IPS-NIHi7 (cell line): ENCODE measurements at regions not wholly inside any gene's neighbourhood (a gene's known extent, or its start where the extent isn't known, plus 50 kb on each side); places are given as distances from the start of the nearest gene placed in this dataset.
"Not testable (repeated sequence)": the region's sequence is repeated elsewhere in the genome, so short reads cannot be mapped to it uniquely, and the experiment has no call there.

Experiments
- DNase-seq: peaks from one replicate; pipeline ENCODE4 v3.0.0; 2012; ENCODE audit warnings: mixed read lengths; ENCODE audit errors: extremely low spot score

- no peak for DNase-seq
These were observed 55.2 kb downstream of the RTL3 start for GRCh38 chrX:78603908-78604307.

DNA sequence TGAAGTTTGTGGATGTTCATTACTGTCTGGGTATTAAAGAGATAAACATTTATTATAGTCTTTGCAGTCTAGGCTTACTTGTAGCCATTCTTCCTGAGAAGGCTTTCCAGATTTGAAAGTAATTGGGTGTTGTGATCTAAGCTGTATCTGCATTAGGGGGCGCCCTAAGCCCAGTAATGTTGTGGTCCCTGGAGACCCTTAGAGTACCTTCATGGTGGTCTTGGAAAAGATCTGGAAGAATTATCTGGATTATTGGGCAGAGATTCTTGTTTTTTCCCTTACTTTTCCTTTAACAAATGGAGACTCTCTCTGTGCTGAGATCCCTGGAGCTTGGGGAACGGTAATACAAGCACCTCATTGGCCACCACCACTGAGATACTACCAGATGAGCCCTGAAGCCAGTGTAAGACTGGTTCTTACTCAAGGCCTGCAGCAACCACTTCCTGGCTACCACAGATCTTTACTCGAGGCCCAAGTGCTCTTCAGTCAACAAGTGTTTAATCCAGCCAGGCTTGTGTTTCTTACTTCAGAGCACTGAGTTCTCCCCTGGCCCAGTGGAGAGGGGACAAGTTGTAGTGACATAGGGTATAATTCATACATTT lies 63.1 kb downstream of the RTL3 start:
- DNase-seq, result peak; percentile 9

DNA sequence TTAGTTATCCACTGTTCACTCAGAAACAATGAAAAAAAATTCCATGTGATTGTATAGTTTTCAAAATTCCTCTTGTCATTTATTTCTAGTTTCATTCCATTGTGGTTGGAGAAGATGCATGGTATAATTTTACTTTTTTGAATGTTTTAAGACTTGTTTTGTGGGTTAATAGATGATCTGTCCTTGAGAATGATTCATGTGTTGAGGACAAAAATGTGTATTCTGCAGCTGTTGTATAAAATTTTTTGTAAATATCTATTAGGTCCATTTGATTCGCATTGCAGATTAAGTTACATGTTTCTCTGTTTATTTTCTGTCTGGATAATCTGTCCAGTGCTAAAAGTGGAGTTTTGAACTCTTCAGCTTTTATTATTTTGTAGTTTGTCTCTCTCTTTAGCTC lies 65.4 kb downstream of the RTL3 start:
- no peak for DNase-seq

- no peak for DNase-seq
These were observed 67.1 kb downstream of the RTL3 start for GRCh38 chrX:78592030-78592429.

- DNase-seq, result no peak
These were observed 84.8 kb downstream of the RTL3 start for GRCh38 chrX:78574306-78574705.

DNA sequence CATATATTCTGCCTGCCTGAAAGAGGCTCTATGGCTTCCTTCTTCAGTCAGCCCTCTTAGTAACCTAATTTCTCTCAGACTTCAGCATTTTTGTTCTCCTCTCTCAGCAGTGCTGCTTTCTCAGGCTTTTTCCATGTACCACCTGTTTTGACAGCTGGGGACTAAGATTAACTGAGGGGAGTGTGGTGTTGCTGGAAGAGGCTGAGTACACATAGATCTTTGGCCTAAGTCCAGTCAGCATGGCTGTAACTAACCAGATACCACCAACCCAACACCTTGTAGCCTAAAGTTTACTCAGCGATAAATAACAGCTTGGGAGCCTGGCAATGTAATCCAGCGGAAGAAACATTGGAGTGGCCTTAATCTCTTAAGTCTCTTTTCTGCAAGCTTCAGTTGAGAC lies 85.5 kb downstream of the RTL3 start:
- no peak for DNase-seq

GRCh38 chrX:78571849-78572248 lies 87.3 kb downstream of the RTL3 start:
- no peak for DNase-seq

DNA sequence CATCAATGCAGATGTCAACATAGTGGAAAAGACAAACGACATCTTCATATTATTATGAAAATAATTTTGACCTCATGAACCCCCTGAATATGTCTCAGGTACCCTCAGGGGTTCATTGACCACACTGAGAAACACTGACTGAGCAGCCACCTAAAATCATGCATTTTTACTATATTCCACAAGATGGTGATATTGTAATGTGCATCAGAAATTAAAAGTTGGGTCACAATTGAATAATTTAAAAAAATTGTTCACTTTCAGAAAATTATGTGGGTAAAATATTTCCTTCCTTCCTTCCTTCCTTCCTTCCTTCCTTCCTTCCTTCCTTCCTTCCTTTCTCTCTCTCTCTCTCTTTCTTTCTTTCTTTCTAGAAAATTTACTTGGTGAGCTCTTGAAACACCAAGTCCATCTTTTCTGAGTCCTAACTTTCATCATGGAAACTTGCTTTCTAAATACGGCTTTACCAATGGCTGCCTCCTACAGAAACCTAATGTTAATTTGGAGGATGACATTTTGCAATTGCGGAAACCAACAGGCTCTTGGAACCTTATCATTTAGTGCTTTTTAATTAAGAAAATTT lies 103.6 kb downstream of the RTL3 start:
- no peak for DNase-seq

GRCh38 chrX:78552628-78553027 lies 106.5 kb downstream of the RTL3 start:
- DNase-seq, result not testable (repeated sequence)

- DNase-seq, result no peak
These were observed 111.1 kb downstream of the RTL3 start for GRCh38 chrX:78548012-78548411.

DNA sequence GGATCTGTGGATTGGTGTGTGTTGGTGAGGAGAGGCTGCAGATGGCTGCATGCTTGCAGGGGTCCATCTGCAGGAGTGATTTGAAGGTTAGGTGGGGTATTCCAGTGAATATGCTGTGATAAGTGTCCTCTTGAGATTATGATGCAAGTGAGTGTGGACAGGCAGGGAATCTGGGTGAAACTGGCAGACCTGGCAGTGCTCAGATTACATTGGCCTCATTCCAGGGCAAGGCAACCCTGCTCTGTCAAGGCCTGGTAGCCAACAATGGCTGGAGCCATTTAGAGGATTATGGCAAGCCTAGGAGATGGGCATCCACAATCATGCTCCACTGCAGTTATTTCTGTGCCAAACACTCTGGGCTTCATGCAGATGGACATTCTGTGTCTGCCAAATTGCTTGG lies 113.9 kb downstream of the RTL3 start:
- no peak for DNase-seq

DNA sequence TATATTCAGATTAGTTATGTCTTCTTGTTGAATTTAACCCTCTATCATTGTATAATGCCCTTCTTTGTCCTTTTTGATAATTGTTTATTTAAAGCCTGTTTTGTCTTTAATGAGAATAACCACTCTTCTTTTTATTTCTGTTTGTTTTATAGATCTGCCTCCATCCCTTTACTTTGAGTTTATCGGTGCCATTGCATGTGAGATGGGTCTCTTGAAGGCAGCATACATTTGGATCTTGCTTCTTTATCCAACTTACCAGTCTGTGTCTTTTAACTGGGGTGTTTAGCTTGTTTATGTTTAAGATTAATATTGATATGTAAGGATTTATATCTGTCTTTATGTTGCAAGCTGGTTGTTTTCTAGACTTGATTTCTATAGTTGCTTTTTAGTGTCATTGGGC lies 115.8 kb downstream of the RTL3 start:
- no peak for DNase-seq

DNA sequence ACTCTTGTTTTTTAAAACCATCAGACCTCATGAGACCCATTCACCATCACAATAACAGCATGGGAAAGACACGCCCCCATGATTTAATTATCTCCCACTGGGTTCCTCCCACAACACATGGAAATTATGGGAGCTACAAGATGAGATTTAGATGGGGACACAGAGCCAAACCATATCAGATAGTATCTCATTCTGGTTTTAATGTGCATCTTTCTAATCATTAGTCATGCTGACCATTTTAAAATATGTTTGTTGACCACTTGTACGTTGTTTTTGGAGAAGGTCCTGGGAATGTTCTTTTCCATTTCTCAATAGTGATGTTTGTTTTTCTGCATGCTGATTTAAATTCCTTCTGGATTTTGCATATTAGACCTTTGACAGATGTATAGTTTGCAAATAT lies 119.0 kb downstream of the RTL3 start:
- DNase-seq, result no peak

GRCh38 chrX:78534221-78534620 lies 124.9 kb downstream of the RTL3 start:
- no peak for DNase-seq

DNA sequence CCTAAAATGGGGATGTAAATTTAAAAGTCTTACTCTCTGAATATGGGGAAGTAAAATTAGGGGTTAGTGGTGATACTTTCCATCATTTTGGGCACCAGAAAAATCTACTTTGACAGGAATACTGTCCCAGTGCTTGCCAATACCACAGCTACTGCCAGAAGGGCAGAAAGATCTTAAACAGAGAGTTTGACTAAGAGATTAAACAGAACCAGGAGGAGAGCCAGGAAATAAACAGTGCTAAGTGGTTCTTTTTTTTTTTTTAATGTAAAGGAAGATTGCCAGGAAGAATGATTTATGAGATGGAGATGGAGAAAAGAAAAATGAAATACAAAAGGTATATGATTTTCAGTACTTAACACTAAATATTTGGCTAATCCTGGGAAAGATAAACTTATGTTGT lies 126.8 kb downstream of the RTL3 start:
- DNase-seq, result no peak

GRCh38 chrX:78527818-78528217 lies 131.3 kb downstream of the RTL3 start:
- no peak for DNase-seq

DNA sequence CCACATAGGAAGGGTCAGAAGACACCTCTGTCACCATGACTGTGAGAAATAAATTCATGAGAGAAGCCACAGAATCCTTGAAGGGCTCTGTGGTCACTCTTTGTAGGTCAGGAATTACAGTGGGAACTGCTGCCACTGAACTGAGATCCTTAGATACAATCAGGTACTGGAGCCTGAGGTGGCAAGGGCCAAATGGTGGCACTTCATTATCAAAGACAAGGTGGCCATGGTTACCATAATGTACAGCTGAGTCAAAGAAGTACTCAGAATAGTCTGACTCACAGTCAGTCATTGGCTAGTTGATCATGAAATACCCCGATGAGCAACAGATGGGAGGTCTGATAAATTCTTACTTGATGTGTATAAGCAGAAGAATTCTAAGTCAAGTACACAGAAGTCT lies 131.9 kb downstream of the RTL3 start:
- no peak for DNase-seq

GRCh38 chrX:78522601-78523000 lies 136.5 kb downstream of the RTL3 start:
- DNase-seq, result no peak

GRCh38 chrX:78517124-78517523 lies 142.0 kb downstream of the RTL3 start:
- DNase-seq, result no peak

- peak; percentile 46 for DNase-seq
These were observed 144.3 kb downstream of the RTL3 start for GRCh38 chrX:78514852-78515251.

DNA sequence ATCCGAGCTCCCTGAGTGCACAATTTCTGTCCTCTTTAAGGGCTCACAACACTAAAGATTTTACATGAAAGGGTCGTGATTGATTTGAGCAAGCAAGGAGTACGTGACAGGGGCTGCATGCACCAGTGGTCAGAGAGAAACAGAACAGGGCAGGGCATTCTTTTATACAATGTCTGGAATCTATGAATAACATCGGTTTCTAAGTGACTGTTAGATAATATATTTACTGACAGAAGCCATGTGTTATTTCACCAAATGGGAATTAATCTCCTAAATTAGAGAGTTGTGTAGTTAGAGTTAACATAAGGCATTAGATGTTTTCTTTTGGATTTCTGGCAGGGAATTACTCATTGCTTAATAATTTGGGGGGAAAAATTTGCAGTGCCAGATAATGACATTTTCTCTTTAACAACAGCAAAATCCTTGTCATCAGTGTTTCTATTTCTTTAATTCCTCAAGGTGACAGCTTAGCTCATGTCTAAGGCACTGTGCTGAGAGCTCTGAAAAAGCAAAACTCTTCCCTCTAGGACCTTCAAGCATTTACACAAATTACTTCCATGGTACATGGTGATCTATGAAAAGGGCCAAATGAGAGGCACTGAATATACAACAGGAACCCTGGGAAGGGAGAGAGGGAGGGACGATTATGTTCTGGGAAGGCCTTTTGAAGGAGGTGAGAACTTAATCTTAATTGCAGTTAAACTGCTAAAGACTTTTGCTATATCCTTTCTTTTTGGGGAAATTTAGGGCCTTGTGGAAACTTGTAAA lies 145.0 kb downstream of the RTL3 start:
- peak; percentile 13 for DNase-seq

GRCh38 chrX:78506248-78506647 lies 152.9 kb downstream of the RTL3 start:
- no peak for DNase-seq

GRCh38 chrX:78496483-78496882 lies 162.6 kb downstream of the RTL3 start:
- no peak for DNase-seq
